Kidney epithelial cell (primary cell): ENCODE measurements at regions not wholly inside any gene's neighbourhood (a gene's known extent, or its start where the extent isn't known, plus 50 kb on each side); places are given as distances from the start of the nearest gene placed in this dataset.
"Not testable (repeated sequence)": the region's sequence is repeated elsewhere in the genome, so short reads cannot be mapped to it uniquely, and the experiment has no call there.

ENCODE experiments used
- DNase-seq: peaks from one replicate; pipeline ENCODE4 v3.0.0-alpha.2; 2010; ENCODE audit warnings: low read depth
- H3K27me3 ChIP-seq: 2 replicates; pipeline ENCODE4 v1.6.0; 2011; ENCODE audit warnings: low read length; ENCODE audit not compliant: control insufficient read depth, insufficient read depth
- H3K36me3 ChIP-seq: 2 replicates; pipeline ENCODE4 v1.5.1; 2011; ENCODE audit warnings: low read length; ENCODE audit not compliant: control insufficient read depth, insufficient read depth
- H3K4me3 ChIP-seq: 2 replicates; pipeline ENCODE4 v1.5.1; 2011; ENCODE audit warnings: low read depth, mild to moderate bottlenecking, control low read depth, low read length
- CTCF ChIP-seq: IDR thresholded peaks from 2 replicates; pipeline ENCODE4 v1.5.1; 2011; ENCODE audit warnings: mild to moderate bottlenecking, moderate library complexity, low read length, control low read depth, inconsistent platforms; ENCODE audit not compliant: insufficient read depth, poor library complexity, severe bottlenecking

- TF ChIP-seq CTCF, result no peak
- no peaks in the 10 kb centered on the region for H3K36me3 ChIP-seq
- H3K4me3 ChIP-seq, result no peak overlapping the region
- DNase-seq, result no peak
- no peaks in the 10 kb centered on the region for H3K27me3 ChIP-seq
These were observed 213.2 kb upstream of the ZNF217 start for GRCh38 chr20:53806683-53807401.

- DNase-seq, result no peak
- TF ChIP-seq CTCF, result no peak
- no peaks in the 10 kb centered on the region for H3K27me3 ChIP-seq
- H3K36me3 ChIP-seq, result no peaks in the 10 kb centered on the region
- no peak overlapping the region for H3K4me3 ChIP-seq
These were observed 212.3 kb upstream of the ZNF217 start for GRCh38 chr20:53805895-53806384.

GRCh38 chr20:53804920-53805894 lies 211.6 kb upstream of the ZNF217 start:
- no peak overlapping the region for H3K4me3 ChIP-seq

GRCh38 chr20:53804308-53804707 lies 210.7 kb upstream of the ZNF217 start:
- H3K4me3 ChIP-seq, DNase-seq, H3K27me3 ChIP-seq, H3K36me3 ChIP-seq: not testable (repeated sequence)

More at GRCh38 chr20:53804920-53805894, 211.6 kb upstream of the ZNF217 start:
- DNase-seq, result no peak
- no peaks in the 10 kb centered on the region for H3K36me3 ChIP-seq
- no peak for TF ChIP-seq CTCF
- no peaks in the 10 kb centered on the region for H3K27me3 ChIP-seq

- TF ChIP-seq CTCF, result no peak
- no peak overlapping the region for H3K4me3 ChIP-seq
These were observed 210.0 kb upstream of the ZNF217 start for GRCh38 chr20:53803492-53804155.

More at GRCh38 chr20:53803492-53804155, 210.0 kb upstream of the ZNF217 start:
- no peak for DNase-seq
- no peaks in the 10 kb centered on the region for H3K36me3 ChIP-seq
- no peaks in the 10 kb centered on the region for H3K27me3 ChIP-seq
